Mucosa of descending colon (tissue), 3 donors: ENCODE measurements at regions not wholly inside any gene's neighbourhood (a gene's known extent, or its start where the extent isn't known, plus 50 kb on each side); places are given as distances from the start of the nearest gene placed in this dataset.

Experiments used
- ATAC-seq: fragments of 200-7000 bp; cut with Tn5 transposase; one replicate; pipeline ENCODE4 v1.9.1; 2020; ENCODE audit warnings: mild to moderate bottlenecking, moderate library complexity
- DNase-seq, 3 donors: peaks; one replicate each; pipeline ENCODE4 v3.0.0-alpha.2; 2020
- H3K36me3 ChIP-seq: fragments of 200-600 bp; one replicate; pipeline ENCODE4 v1.8.0; 2021; ENCODE audit warnings: low read depth, mild to moderate bottlenecking
- H3K4me1 ChIP-seq: fragments of 200-600 bp; one replicate; pipeline ENCODE4 v1.8.0; 2021; ENCODE audit warnings: low read depth, mild to moderate bottlenecking
- H3K4me3 ChIP-seq: fragments of 200-600 bp; one replicate; pipeline ENCODE4 v1.8.0; 2021; ENCODE audit warnings: mild to moderate bottlenecking
- H3K9me3 ChIP-seq: fragments of 200-600 bp; one replicate; pipeline ENCODE4 v1.8.0; 2021; ENCODE audit warnings: mild to moderate bottlenecking
- intact Hi-C, 2 donors: fragments of 100-400 bp; cut with DNase I in 1 of 2; cut with micrococcal nuclease in 1 of 2; formaldehyde crosslinking; loops; one replicate each; pipeline versions ENCODE4 v1.11.0 to v1.11.1; 2022; cut with DNase I, micrococcal nuclease
- TF ChIP-seq, protein P1 (sequence below): fragments of 200-600 bp; IDR thresholded peaks from one replicate; pipeline ENCODE4 v1.8.0; 2022; ENCODE audit warnings: antibody characterized with exemption, mild to moderate bottlenecking
- donor health status: DM: no; HTN: no; CAD: no; lungs with moderate emphysema.
- donor health status: DM: no; HTN: no; CAD: no.
- donor health status: DM: no; HTN: yes; CAD: no.

DNA sequence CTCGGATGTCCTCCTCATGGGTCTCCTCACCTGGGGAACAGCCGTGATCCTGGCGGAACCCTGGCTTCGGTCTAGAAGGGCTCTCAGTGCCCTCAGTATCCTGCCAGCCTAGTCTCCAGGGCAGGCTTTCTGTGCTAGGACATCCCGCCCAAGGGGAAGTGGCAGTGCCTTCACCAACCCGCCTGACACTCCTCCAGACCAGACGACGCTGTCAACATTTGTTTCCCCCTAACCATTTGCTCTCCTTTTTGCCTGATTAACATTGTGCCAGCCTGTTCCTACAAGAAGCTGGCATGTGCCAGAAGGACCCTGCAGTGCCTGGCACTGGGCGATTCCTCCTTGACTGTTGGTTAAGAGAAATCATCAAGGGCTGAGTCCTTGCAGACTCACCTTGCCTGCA, 358.9 kb upstream of the IRX2 start:
- H3K9me3 ChIP-seq = no peaks in the 10 kb centered on the region
- no peaks in the 10 kb centered on the region for H3K36me3 ChIP-seq
- DNase-seq = no peak
- no peaks in the 10 kb centered on the region for H3K4me1 ChIP-seq
- ATAC-seq = no peak
- H3K4me3 ChIP-seq = no peak overlapping the region
- TF ChIP-seq, protein P1, sequence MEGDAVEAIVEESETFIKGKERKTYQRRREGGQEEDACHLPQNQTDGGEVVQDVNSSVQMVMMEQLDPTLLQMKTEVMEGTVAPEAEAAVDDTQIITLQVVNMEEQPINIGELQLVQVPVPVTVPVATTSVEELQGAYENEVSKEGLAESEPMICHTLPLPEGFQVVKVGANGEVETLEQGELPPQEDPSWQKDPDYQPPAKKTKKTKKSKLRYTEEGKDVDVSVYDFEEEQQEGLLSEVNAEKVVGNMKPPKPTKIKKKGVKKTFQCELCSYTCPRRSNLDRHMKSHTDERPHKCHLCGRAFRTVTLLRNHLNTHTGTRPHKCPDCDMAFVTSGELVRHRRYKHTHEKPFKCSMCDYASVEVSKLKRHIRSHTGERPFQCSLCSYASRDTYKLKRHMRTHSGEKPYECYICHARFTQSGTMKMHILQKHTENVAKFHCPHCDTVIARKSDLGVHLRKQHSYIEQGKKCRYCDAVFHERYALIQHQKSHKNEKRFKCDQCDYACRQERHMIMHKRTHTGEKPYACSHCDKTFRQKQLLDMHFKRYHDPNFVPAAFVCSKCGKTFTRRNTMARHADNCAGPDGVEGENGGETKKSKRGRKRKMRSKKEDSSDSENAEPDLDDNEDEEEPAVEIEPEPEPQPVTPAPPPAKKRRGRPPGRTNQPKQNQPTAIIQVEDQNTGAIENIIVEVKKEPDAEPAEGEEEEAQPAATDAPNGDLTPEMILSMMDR = no peak
- intact Hi-C loops = no loop called here

DNA sequence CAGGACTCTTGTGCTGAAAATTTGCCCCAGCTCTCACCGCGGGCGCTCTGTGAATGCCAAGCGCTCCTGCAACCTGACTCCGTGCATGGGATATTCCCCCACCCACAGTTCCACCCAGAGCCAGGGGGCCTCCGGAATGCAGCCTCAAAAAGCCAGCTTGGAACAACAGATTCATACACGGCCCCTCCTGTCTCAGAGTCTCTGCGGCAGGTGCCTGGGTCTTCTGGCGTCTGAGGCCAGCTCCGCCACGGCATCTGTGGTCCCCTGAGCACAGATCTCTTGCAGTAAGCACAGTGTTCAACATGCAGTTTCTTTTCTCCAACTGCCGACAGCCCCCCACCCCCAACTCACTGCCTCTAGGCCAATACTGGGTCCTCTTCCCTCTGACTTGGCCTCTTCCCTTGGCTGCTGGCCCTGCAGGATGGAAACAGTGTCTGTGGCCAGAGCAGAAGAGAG, 355.7 kb upstream of the IRX2 start:
- Histone ChIP-seq H3K4me3 (no peak overlapping the region), H3K9me3 (no peaks in the 10 kb centered on the region), H3K36me3 (no peaks in the 10 kb centered on the region), H3K4me1 (no peaks in the 10 kb centered on the region)
- intact Hi-C loops = no loop called here
- no peak for ATAC-seq
- DNase-seq = no peak
- TF ChIP-seq, protein P1 = no peak

DNA sequence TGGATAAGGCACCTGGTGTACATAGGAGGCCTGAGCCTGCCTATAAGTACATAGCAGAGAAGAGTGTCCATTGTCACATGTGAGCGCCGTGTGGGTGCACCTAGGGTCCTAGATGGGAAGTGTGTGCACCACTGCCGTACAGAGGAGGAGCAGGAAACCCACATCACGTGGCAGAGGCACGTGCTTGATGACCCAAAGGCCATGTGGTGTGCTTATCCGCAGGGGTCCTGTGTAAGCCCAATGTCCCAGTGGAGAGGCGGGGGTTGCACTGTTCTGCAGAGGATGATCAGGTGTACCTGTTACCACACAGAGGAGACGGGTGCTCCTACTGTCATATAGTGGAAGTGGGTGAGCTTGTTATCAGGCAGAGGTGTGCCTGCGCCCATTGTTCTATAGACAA, 354.1 kb upstream of the IRX2 start:
- TF ChIP-seq, protein P1 = no peak
- Histone ChIP-seq H3K9me3 (no peaks in the 10 kb centered on the region), H3K4me1 (no peaks in the 10 kb centered on the region), H3K4me3 (no peak overlapping the region), H3K36me3 (no peaks in the 10 kb centered on the region)
- no peak for ATAC-seq
- intact Hi-C loops = no loop called here
- no peak for DNase-seq

DNA sequence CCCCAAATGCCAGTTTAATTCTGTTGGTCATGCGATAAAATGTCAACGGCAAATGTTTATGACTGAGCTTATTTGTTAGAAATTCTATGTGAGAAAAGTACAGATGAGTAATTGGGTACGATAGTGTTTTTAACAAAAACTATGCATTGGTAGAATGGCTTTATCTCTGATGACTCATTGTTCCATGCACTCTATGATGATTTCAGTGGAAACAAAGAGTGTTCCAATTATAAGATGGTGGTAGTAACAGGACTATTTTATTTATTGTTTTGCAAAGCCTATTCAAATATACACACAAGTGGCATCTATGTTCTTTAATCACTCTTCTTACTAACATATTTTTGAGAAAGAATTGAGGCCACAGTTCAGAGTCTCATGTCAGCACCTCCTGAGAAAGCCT, 353.7 kb upstream of the IRX2 start:
- Histone ChIP-seq H3K4me3 (no peak overlapping the region), H3K9me3 (no peaks in the 10 kb centered on the region), H3K36me3 (no peaks in the 10 kb centered on the region), H3K4me1 (no peaks in the 10 kb centered on the region)
- TF ChIP-seq, protein P1 = no peak
- intact Hi-C loops = no loop called here
- DNase-seq = no peak
- no peak for ATAC-seq

DNA sequence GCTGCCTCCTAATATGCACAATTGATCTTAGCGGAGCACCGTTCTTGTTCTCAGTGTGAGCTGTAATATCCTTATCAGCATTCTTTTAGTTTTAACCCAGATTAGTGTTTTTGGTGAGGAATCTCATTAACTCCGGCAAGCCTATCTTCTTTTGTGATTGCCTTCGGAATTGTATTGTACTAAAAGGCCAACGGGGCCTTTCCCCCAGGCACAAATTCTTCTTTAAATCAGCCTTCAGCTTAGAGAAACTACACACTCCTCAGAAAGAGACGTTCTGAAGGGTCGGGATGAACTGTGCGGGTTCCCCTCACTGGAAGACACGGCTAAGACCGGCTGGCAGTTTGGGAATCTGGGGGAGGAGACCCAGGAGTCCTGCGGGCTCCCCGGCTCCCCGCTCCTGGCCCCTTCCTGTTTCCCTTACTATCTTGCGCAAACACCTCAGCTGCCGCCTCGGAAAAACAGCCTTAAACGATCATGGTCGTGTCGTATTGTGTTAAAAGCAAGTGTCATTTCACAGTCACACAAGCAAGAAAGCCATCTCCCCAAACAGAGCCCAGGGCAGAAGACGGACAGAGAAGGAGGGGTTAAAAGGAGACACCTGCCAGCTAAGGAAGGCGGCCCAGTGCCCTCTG, 353.1 kb upstream of the IRX2 start:
- intact Hi-C loops = no loop called here
- TF ChIP-seq, protein P1 = no peak
- Histone ChIP-seq H3K4me1 (no peaks in the 10 kb centered on the region), H3K4me3 (no peak overlapping the region), H3K36me3 (no peaks in the 10 kb centered on the region), H3K9me3 (no peaks in the 10 kb centered on the region)
- no peak for ATAC-seq
- DNase-seq = no peak
